ENCODE measurements at regions not wholly inside any gene's neighbourhood (a gene's known extent, or its start where the extent isn't known, plus 50 kb on each side); places are given as distances from the start of the nearest gene placed in this dataset.

DNA sequence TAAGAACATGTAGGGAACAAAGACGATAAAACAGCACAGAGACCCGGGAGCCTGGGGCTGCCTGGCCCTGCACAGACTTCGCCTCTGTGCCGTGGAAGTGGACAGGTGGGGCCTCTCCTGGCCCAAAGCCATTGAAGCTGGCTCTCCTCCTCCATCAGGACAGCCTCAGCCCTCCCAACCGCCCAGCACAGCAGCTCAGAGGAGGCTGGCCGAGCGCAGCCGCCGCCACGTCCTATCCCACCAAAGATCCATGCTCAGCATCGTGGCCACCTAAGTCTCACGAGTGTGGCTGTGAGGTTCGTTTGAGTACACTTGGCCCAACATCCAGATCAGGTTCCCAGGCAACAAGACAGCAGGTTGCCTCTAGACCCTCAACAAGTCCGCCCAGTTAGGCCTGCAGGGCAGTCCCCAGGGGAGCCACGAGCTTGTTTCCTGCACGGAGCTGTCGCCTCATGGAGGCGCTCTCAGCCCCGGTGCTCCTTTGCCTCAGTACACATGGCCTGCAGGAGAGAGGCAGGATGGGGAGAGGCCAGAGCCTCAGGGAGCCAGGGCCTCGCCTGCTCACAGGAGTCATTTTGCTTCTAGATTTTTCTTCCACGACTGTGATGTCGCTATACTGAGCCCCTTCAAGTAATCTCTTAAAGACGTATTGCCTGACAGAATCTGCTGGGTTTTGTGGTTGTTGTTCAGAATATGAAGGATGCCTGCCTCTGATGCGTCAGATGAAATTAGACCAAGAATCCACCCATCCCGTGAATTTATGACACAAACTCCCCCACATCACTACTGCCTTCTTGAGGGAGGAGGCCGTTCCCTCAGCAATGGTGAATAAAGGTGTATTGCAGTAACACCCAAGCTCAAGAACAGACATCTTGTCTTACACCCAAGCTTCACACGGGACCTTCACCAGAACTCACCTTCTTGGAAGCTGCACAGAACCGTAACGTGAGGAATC, 102.7 kb downstream of the RNASET2 start:
- H3K4me3 ChIP-seq (replicated peaks; ENCODE audit: low read depth, low read length): no peak overlapping the region
- TF ChIP-seq, protein P1, sequence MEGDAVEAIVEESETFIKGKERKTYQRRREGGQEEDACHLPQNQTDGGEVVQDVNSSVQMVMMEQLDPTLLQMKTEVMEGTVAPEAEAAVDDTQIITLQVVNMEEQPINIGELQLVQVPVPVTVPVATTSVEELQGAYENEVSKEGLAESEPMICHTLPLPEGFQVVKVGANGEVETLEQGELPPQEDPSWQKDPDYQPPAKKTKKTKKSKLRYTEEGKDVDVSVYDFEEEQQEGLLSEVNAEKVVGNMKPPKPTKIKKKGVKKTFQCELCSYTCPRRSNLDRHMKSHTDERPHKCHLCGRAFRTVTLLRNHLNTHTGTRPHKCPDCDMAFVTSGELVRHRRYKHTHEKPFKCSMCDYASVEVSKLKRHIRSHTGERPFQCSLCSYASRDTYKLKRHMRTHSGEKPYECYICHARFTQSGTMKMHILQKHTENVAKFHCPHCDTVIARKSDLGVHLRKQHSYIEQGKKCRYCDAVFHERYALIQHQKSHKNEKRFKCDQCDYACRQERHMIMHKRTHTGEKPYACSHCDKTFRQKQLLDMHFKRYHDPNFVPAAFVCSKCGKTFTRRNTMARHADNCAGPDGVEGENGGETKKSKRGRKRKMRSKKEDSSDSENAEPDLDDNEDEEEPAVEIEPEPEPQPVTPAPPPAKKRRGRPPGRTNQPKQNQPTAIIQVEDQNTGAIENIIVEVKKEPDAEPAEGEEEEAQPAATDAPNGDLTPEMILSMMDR (IDR thresholded peaks at IDR 0.05; ENCODE audit: low read length, missing control alignments): no peak
- DNase-seq (ENCODE audit: low read depth): no peak

GRCh38 chr6:166852451-166852975, 103.8 kb downstream of the RNASET2 start:
- TF ChIP-seq, protein P1 (IDR thresholded peaks at IDR 0.05; ENCODE audit: low read length, missing control alignments): no peak
- no peak for DNase-seq (ENCODE audit: low read depth)

DNA sequence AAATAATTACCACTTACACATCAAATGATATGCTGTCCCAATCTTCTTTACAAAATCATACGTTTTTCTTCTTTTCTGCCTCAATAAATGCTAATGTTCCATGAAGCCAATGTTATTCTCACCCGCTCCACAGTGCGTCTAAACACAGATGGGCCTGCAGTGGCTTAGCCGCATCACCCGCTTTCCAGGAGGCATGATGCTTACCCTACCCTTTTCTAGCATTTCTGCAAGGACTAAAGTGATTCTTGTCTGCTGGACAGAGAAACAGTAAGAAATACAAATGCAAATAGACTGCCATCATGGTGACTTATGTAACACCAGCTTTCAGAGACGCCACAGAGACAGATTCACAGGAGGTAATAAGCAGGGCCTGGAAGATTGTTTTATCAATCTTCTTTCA, 104.4 kb downstream of the RNASET2 start:
- no peak overlapping the region for H3K4me3 ChIP-seq (replicated peaks; ENCODE audit: low read depth, low read length)
- no peak for DNase-seq (ENCODE audit: low read depth)
- TF ChIP-seq, protein P1 (IDR thresholded peaks at IDR 0.05; ENCODE audit: low read length, missing control alignments): no peak

More at GRCh38 chr6:166852451-166852975, 103.8 kb downstream of the RNASET2 start:
- H3K4me3 ChIP-seq (replicated peaks; ENCODE audit: low read depth, low read length): no peak overlapping the region

- TF ChIP-seq, protein P1 (IDR thresholded peaks at IDR 0.05; ENCODE audit: low read length, missing control alignments): no peak
- no peak for DNase-seq (ENCODE audit: low read depth)
- H3K4me3 ChIP-seq (replicated peaks; ENCODE audit: low read depth, low read length): no peak overlapping the region
Observed at GRCh38 chr6:166851426-166851825, 104.9 kb downstream of the RNASET2 start.

GRCh38 chr6:166850677-166851076, 105.7 kb downstream of the RNASET2 start:
- TF ChIP-seq, protein P1 (IDR thresholded peaks at IDR 0.05; ENCODE audit: low read length, missing control alignments): no peak
- no peak for DNase-seq (ENCODE audit: low read depth)
- no peak overlapping the region for H3K4me3 ChIP-seq (replicated peaks; ENCODE audit: low read depth, low read length)

GRCh38 chr6:166849749-166850183, 106.6 kb downstream of the RNASET2 start:
- DNase-seq (ENCODE audit: low read depth): no peak
- H3K4me3 ChIP-seq (replicated peaks; ENCODE audit: low read depth, low read length): no peak overlapping the region
- TF ChIP-seq, protein P1 (IDR thresholded peaks at IDR 0.05; ENCODE audit: low read length, missing control alignments): no peak
